Astrocyte of the spinal cord (primary cell): ENCODE measurements at regions not wholly inside any gene's neighbourhood (a gene's known extent, or its start where the extent isn't known, plus 50 kb on each side); places are given as distances from the start of the nearest gene placed in this dataset.
"Not testable (repeated sequence)": the region's sequence is repeated elsewhere in the genome, so short reads cannot be mapped to it uniquely, and the experiment has no call there.

Source experiments
- DNase-seq: peaks from one replicate; pipeline ENCODE4 v3.0.0; 2011; ENCODE audit warnings: low read depth, low spot score
- H3K4me3 ChIP-seq: 2 replicates; pipeline ENCODE4 v1.5.1; 2011; ENCODE audit warnings: low read depth, mild to moderate bottlenecking, low read length, moderate library complexity
- in situ Hi-C: cut with HindIII; loops from 2 replicates; pipeline ENCODE4 v1.10.0; 2017; ENCODE audit warnings: low sequenced_read_pairs
- TF ChIP-seq, protein P1 (sequence below): IDR thresholded peaks from 2 replicates; pipeline ENCODE4 v1.5.1; 2012; ENCODE audit warnings: low read depth, mild to moderate bottlenecking, low read length, inconsistent platforms

DNA sequence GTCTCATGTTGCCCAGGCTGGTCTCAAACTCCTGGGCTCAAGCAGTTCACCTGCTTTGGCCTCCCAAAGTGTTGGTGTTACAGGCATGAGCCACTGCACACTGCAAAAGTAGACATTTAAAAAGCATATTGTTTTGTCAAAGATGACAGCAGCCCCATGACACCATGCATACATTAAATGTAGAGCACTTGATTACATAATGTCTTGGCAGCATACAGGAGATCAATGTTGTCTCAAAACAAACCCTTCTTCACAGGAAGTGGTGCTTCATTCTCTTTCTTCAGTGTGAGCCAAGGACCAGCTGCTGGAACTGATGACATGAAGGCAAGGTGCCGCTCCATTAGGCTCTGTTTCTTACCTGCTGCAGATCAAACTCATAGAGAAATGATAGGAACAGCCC, 218.4 kb downstream of the KLF6 start:
- TF ChIP-seq, protein P1, sequence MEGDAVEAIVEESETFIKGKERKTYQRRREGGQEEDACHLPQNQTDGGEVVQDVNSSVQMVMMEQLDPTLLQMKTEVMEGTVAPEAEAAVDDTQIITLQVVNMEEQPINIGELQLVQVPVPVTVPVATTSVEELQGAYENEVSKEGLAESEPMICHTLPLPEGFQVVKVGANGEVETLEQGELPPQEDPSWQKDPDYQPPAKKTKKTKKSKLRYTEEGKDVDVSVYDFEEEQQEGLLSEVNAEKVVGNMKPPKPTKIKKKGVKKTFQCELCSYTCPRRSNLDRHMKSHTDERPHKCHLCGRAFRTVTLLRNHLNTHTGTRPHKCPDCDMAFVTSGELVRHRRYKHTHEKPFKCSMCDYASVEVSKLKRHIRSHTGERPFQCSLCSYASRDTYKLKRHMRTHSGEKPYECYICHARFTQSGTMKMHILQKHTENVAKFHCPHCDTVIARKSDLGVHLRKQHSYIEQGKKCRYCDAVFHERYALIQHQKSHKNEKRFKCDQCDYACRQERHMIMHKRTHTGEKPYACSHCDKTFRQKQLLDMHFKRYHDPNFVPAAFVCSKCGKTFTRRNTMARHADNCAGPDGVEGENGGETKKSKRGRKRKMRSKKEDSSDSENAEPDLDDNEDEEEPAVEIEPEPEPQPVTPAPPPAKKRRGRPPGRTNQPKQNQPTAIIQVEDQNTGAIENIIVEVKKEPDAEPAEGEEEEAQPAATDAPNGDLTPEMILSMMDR: no peak
- in situ Hi-C loops: no loop called here

DNA sequence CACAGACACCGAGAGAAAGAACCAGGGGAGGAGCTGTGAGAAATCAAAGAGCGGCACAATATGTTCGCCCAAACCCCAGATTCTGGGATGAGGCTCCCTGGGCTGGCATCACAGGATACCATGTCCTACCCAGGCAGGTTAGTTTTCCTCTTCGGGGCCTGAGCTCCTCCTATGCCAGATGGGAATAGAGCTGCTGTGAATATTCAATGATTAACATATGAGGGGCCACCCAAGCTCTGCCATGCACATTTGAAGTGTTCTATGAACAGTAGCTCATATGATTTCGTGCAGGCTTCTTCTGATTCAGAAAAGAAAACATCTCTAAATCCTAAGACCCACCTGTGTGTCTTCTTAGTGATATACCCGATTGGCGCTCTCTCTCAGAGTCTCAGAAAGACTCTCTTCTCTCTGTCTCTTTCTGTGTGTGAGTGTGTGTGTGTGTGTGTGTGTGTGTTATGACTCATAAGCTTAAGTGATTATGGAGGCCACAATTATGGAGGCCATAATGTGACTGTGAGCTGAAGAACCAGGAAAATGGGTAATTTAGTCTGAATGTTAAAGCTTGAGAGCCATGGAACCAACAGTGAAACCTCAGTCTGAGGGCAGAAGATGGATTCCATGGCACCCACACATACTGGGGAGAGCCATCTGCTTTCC, 220.5 kb downstream of the KLF6 start:
- no peak overlapping the region for H3K4me3 ChIP-seq
- in situ Hi-C loops: no loop called here
- TF ChIP-seq, protein P1: no peak
- DNase-seq: no peak

More for the DNA sequence above, 218.4 kb downstream of the KLF6 start:
- no peak for DNase-seq
- no peak overlapping the region for H3K4me3 ChIP-seq

DNA sequence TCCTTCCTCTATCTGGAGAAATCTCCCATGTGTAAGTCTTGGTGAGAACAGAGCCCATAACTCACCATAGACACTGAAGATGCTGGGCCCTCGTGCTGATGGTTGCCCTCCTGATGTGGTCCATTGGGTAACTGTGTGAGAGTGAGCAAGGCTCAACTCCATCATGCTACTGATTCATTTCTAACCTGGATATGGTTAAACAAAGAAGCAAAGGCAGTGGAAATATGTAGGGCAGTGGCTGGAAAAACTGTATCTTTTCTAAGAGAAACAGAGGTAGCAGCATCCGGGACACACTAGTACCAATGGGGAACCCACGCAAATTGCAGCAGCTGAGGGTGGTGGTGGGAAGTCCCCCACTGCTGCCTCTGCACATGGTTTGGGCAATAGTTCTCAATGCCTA, 221.7 kb downstream of the KLF6 start:
- no peak for DNase-seq
- in situ Hi-C loops: no loop called here
- TF ChIP-seq, protein P1: no peak
- no peak overlapping the region for H3K4me3 ChIP-seq

DNA sequence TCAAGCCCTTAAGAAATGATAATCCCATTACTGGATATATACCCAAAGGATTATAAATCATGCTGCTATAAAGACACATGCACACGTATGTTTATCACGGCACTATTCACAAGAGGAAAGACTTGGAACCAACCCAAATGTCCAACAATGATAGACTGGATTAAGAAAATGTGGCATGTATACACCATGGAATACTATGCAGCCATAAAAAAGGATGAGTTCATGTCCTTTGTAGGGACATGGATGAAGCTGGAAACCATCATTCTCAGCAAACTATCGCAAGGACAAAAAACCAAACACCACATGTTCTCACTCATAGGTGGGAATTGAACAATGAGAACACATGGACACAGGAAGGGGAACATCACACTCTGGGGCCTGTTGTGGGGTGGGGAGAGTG, 224.4 kb downstream of the KLF6 start:
- DNase-seq, in situ Hi-C loops, H3K4me3 ChIP-seq: not testable (repeated sequence)

DNA sequence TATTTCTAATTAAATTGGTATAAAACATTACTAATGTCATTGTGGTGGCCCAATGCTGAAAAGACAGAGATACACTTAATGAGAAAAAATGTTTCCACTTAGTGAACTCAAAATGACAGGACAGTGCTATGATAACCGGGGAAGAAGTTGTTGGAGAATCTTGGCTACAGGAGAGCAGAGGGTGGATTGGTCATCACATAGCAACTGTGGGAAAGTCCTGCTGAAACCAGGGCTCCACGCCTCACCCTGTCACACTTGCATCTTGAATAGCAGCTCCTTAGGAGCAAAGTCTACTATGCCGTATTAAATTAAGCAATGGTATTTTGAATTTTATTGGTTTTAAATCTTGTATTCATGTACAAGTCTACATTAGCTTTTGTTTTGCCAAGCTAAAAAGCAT, 225.5 kb downstream of the KLF6 start:
- no peak overlapping the region for H3K4me3 ChIP-seq
- in situ Hi-C loops: no loop called here
- DNase-seq: no peak
- TF ChIP-seq, protein P1: no peak

DNA sequence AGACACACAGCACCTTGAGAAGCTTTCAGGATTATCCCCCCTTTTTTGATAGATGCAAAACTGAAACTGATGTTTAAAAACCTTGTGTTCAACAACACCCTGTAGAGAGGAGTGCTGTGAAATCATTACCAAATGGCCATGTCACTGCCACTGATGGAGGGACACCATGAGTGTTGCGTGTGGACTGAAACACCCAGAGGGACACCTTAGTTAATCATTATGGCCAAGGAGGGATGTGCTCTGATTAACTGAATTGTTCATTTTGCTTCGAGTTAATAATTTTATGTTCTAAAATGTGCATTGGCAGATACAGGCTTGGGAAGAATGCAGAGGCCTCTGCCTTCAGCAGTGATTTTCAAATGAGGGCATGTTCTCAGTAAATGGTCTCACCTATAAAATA, 226.0 kb downstream of the KLF6 start:
- TF ChIP-seq, protein P1: no peak
- DNase-seq: no peak
- H3K4me3 ChIP-seq: no peak overlapping the region
- in situ Hi-C loops: no loop called here

DNA sequence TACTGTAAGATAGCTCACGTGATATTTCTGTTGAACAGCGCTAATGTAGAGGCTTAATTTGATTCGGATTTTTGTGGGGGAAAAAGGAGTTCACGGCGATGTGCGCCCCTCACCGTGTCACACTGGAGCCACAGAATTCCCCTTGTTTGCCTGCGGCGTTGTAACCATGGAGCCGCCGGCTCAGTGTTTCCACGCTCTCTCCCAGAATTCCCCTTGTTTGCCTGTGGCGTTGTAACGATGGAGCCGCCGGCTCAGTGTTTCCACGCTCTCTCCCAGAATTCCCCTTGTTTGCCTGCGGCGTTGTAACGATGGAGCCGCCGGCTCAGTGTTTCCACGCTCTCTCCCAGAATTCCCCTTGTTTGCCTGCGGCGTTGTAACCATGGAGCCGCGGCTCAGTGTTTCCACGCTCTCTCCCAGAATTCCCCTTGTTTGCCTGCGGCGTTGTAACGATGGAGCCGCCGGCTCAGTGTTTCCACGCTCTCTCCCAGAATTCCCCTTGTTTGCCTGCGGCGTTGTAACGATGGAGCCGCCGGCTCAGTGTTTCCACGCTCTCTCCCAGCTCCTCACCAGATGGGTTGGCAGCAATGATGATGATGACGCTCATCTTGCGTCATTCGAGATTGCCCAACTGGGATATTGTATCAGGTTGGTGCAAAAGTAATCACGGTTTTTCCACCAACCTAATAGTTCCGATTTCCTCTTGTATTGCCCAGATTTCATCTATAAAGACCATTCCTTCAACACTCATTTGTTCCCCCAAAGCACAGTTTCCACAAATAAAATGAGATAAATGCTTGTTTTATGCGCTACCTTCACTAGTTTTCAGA, 228.6 kb downstream of the KLF6 start:
- peak; percentile 44 for DNase-seq
- peak overlapping the region; percentile 5 for H3K4me3 ChIP-seq
- in situ Hi-C loops: not testable (repeated sequence)
